ENCODE measurements at regions not wholly inside any gene's neighbourhood (a gene's known extent, or its start where the extent isn't known, plus 50 kb on each side); places are given as distances from the start of the nearest gene placed in this dataset.

GRCh38 chr7:110486549-110486948 lies 604.4 kb upstream of the LRRN3 start:
- no peak for TF ChIP-seq EZH2phosphoT487 (IDR thresholded peaks at IDR 0.05; ENCODE audit: borderline replicate concordance, low read length)
- TF ChIP-seq CTCF (IDR thresholded peaks at IDR 0.05; ENCODE audit: low read depth, low read length, poor library complexity, severe bottlenecking), result no peak
